GM12875 (cell line): ENCODE measurements at regions not wholly inside any gene's neighbourhood (a gene's known extent, or its start where the extent isn't known, plus 50 kb on each side); places are given as distances from the start of the nearest gene placed in this dataset.

Experiments used
- H3K4me3 ChIP-seq: one replicate; pipeline ENCODE4 v1.5.1; 2011; ENCODE audit warnings: low read depth, low read length, control low read depth
- TF ChIP-seq, protein P1 (sequence below): IDR thresholded peaks from 2 replicates; pipeline ENCODE4 v1.5.1; 2011; ENCODE audit warnings: low read depth, mild to moderate bottlenecking, control low read depth, inconsistent platforms, low read length, moderate library complexity, borderline replicate concordance; ENCODE audit not compliant: insufficient read depth

DNA sequence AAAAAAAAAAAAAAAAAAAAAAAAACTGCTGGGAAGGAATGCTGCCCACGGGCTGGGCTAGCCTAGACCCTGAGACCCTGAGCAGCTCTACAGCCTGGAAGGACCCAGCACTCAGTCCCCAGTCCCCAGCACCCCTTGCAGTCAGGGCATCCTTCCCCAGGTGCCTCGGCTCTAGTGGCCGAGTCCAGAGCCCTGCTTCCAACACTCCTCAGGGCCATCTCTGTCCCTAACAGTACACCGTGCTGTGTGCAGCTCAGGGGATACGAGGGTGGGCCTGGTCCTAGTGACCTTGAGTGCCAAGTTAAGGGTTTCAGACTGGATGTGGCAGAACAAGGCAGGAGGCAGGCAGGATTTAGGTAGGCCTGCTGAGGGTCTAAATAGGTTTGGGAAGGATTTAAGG, 50.2 kb upstream of the LRP8 start:
- no peak overlapping the region for H3K4me3 ChIP-seq
- TF ChIP-seq, protein P1, sequence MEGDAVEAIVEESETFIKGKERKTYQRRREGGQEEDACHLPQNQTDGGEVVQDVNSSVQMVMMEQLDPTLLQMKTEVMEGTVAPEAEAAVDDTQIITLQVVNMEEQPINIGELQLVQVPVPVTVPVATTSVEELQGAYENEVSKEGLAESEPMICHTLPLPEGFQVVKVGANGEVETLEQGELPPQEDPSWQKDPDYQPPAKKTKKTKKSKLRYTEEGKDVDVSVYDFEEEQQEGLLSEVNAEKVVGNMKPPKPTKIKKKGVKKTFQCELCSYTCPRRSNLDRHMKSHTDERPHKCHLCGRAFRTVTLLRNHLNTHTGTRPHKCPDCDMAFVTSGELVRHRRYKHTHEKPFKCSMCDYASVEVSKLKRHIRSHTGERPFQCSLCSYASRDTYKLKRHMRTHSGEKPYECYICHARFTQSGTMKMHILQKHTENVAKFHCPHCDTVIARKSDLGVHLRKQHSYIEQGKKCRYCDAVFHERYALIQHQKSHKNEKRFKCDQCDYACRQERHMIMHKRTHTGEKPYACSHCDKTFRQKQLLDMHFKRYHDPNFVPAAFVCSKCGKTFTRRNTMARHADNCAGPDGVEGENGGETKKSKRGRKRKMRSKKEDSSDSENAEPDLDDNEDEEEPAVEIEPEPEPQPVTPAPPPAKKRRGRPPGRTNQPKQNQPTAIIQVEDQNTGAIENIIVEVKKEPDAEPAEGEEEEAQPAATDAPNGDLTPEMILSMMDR: no peak

DNA sequence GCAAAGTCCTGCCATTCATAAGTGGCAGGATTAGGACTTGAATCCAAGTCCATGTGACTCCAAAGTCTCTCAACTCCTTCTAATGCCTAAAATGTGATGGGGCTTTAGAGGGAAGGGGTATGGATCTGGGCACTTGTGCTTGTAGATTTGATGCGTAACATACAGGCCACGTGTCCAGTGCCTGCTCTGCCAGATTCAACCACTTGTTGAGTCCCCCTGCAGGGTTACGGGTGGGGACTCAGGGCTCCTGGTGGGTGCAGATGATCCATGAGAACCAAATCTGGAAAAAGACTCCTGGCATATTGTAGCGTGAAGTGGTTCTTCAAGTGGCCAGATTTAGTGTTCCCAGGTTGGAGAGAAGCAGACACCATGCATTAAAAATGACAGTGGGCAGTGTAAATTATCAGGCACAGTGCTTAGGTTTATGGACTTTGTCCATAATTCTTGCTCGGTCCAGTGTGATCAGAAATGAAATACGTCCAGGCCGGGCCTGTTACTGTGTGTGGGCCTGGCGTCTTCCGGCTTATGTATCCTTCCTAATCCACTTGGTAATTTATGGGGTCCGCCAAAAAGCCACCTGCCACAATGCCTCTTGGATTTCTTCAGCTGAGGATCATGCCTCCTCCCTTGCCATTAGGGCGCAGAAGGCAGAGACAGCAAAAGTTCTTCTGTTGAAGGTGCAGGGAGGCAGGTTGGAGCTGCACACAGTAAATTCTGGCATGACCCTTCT, 51.2 kb upstream of the LRP8 start:
- H3K4me3 ChIP-seq: no peak overlapping the region
- TF ChIP-seq, protein P1: no peak

DNA sequence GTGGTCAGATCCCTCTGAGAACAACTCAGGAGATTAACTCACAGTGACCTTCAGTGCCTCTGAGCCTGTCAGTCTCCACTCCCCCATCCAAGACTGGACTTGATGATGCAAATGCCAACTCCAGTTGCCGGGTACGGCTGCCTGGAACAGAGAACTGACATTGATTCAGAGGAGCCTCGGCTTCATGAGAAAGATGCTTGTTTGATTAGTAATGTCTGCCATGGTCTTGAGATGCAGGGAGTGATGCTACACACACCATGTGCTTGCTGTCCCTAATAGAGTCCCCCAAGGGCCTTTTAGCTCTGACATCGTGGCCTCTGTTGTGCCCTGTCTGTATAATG, 51.8 kb upstream of the LRP8 start:
- H3K4me3 ChIP-seq: no peak overlapping the region
- TF ChIP-seq, protein P1: no peak

DNA sequence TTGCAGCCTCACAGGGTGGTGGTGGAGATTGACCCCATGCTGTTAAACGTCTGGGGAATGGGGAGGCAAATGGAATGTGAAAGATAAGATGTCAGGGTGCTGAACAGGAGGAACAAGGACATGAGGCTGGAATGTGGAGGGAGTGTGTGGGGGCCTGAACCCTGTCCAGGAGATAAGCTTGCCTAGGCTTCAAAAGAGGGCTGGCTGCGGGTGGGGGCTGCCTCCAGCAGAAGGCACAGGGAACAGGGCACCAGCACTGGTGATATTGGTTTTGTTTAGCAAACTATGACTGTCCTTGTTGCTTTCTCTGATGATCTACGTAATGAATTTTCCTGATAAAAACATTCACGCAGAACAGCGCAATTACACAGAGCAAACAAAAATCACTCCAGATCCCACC, 52.4 kb upstream of the LRP8 start:
- TF ChIP-seq, protein P1: no peak

DNA sequence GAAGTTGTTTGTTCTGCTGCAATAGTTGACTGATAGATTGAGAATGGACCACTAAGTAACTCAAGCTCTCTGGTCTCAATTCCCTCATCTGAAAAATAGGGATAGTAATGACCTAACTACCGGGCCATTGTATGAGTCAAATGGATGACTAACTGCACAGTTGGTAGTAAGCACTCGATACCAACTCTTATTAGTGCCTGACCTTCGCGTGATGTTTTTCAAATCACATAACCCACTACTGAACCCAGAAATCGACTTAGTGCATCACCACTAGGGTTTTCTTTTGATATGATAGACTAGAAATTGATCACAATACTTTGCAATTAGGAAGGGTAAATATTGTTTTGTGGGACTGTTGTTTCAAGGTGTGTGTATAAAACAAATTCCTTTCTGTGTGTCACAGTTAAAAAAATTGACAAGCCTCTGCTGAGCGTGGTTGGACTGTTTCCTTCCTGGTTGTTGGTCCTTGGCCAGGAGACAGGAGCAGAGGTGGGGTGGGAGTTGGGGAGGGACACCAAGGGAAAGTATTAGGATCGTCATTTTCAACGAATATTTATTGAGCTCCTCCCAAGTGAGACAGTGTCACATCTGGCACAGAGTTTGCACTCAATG, 54.0 kb upstream of the LRP8 start:
- TF ChIP-seq, protein P1: no peak
- no peak overlapping the region for H3K4me3 ChIP-seq

More for the DNA sequence above, 52.4 kb upstream of the LRP8 start:
- no peak overlapping the region for H3K4me3 ChIP-seq

DNA sequence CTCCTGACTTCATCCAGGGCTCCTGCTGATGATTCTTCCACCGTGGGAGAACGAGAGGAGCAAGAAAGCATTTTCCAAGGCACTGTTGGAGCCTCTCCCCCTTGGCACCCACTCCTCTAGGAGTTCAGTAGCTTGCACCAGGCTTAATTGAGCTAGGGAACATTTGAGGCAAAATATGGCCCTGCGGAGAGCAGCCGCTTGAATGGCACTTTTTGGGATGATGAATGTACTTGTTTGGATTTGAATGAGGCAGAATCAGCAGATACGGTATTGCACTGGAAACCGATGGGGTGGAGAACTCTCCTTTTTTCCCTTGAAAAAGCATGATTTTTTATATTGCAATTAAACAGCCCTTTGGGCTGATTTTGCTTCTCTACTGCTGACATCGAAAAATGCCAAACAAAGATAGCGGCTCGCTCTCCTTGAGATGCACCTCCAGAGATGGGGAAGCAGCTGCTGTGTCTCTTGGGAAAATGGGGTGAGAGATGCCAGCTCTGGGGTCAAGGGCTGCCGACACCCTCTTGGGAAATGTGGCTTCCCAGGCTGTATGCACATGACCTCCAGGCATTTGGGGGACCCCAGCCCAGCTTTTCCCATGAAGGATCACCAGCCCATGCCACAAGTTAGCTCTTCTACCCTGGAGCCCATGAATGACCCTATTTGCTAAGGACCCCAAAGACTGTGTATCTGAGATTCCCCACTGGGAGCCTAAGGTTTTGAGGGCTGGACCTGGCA, 55.4 kb upstream of the LRP8 start:
- TF ChIP-seq, protein P1: no peak
- H3K4me3 ChIP-seq: no peak overlapping the region

DNA sequence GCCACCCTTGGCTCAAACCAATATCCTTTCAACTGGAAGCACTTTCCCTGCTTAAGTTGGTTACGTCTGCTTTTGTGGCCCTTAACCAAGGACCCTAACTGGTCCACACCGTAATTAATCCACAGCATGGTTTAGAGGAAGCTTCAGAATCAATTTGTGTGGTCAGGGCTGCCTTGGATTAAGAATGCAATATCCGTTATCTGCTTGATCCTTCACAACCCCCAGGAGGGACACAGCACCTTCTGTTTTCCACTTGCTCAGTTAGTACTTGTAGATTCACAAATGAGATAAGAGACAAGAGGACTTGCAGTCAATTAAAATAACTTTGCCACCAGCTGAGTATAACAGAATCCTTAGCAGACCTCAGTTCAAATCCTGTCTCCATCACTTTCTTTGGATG, 56.9 kb upstream of the LRP8 start:
- TF ChIP-seq, protein P1: no peak

More for the DNA sequence above, 56.9 kb upstream of the LRP8 start:
- H3K4me3 ChIP-seq: no peak overlapping the region
